Ishikawa (cell line): ENCODE measurements at regions not wholly inside any gene's neighbourhood (a gene's known extent, or its start where the extent isn't known, plus 50 kb on each side); places are given as distances from the start of the nearest gene placed in this dataset.

Experiments
- CEBPB ChIP-seq: IDR thresholded peaks from 2 replicates; pipeline ENCODE4 v1.6.1; 2012
- EP300 ChIP-seq: IDR thresholded peaks from 2 replicates; pipeline ENCODE4 v1.6.1; 2012; ENCODE audit warnings: borderline replicate concordance
- FOXM1 ChIP-seq: IDR thresholded peaks from 2 replicates; pipeline ENCODE4 v1.6.1; 2012; ENCODE audit warnings: low read depth, borderline replicate concordance
- RAD21 ChIP-seq: IDR thresholded peaks from 2 replicates; pipeline ENCODE4 v1.6.1; 2012; ENCODE audit warnings: low read depth
- YY1 ChIP-seq: IDR thresholded peaks from 2 replicates; pipeline ENCODE4 v1.6.1; 2012; ENCODE audit warnings: low read depth
- TF ChIP-seq, protein P1 (sequence below): IDR thresholded peaks from 2 replicates; pipeline ENCODE4 v1.6.1; 2012; ENCODE audit warnings: low read depth, mild to moderate bottlenecking
- TF ChIP-seq, protein P2 (sequence below): IDR thresholded peaks from 2 replicates; pipeline ENCODE4 v1.6.1; 2012

DNA sequence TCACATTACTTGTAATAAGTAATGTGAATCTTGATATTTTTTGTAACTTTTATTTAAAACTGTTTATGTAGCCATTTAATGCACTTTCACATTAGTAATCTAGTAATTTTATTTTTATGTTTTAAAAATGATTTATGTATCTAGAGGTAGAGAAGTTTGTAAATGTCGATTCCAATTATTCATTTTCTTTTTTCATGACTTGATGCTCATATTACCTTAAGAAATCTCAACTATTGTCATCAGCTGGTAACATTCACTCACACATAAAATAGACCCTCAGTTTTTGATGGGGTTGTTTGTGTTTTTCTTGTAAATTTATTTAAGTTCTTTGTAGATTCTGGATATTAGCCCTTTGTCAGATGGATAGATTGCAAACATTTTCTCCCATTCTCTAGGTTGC lies 351.7 kb upstream of the CDH7 start:
- TF ChIP-seq, protein P1, sequence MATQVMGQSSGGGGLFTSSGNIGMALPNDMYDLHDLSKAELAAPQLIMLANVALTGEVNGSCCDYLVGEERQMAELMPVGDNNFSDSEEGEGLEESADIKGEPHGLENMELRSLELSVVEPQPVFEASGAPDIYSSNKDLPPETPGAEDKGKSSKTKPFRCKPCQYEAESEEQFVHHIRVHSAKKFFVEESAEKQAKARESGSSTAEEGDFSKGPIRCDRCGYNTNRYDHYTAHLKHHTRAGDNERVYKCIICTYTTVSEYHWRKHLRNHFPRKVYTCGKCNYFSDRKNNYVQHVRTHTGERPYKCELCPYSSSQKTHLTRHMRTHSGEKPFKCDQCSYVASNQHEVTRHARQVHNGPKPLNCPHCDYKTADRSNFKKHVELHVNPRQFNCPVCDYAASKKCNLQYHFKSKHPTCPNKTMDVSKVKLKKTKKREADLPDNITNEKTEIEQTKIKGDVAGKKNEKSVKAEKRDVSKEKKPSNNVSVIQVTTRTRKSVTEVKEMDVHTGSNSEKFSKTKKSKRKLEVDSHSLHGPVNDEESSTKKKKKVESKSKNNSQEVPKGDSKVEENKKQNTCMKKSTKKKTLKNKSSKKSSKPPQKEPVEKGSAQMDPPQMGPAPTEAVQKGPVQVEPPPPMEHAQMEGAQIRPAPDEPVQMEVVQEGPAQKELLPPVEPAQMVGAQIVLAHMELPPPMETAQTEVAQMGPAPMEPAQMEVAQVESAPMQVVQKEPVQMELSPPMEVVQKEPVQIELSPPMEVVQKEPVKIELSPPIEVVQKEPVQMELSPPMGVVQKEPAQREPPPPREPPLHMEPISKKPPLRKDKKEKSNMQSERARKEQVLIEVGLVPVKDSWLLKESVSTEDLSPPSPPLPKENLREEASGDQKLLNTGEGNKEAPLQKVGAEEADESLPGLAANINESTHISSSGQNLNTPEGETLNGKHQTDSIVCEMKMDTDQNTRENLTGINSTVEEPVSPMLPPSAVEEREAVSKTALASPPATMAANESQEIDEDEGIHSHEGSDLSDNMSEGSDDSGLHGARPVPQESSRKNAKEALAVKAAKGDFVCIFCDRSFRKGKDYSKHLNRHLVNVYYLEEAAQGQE, result no peak
- TF ChIP-seq EP300 (no peak), CEBPB (no peak), RAD21 (no peak), FOXM1 (no peak), YY1 (no peak)
- TF ChIP-seq, protein P2, sequence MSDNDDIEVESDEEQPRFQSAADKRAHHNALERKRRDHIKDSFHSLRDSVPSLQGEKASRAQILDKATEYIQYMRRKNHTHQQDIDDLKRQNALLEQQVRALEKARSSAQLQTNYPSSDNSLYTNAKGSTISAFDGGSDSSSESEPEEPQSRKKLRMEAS, result no peak
